HG02588 (cell line): ENCODE measurements at regions not wholly inside any gene's neighbourhood (a gene's known extent, or its start where the extent isn't known, plus 50 kb on each side); places are given as distances from the start of the nearest gene placed in this dataset.

Experiments used
- ATAC-seq: cut with Tn5 transposase; IDR thresholded peaks from one replicate; pipeline ENCODE4 v1.9.1; 2021; ENCODE audit warnings: mild to moderate bottlenecking, moderate library complexity; ENCODE audit not compliant: unreplicated experiment

DNA sequence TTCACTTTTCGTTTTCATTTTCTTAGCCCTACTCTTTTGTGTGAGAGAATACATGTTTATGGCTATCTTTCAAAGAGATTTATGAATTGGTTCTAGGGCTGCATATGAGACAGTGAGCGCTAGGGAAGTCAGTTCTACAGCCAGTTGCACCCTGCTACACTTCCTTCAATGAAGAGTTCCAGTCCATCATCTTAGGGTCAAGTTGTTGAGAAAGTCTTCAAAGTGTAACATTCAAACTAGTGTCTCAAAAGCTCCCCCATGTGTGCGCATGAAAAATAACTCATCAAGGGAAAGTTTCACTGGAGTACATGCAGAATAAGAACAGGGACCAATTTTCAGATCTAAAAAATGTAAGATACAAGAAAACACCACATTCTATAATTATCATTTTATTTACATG, 317.2 kb downstream of the DEPDC1B start:
- ATAC-seq: peak; percentile 45

DNA sequence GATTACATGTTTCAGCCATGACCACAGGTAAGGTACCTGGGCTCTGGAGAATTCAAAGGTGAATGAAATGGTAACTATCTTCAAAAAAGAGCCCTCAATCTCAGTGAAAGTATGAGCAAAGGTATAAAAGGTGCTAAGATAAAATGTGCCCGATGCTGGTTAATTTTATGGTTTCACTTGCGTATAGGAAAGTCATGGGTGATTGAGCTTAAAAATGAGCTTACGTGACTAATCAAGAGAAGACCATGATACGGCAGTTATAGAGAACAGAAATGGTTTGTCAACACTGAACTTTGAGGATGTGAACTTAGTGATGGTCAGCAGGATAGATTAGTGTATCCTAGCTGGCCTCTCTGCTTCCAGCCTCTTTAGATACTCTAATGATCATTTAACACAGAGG, 320.1 kb downstream of the DEPDC1B start:
- no peak for ATAC-seq

DNA sequence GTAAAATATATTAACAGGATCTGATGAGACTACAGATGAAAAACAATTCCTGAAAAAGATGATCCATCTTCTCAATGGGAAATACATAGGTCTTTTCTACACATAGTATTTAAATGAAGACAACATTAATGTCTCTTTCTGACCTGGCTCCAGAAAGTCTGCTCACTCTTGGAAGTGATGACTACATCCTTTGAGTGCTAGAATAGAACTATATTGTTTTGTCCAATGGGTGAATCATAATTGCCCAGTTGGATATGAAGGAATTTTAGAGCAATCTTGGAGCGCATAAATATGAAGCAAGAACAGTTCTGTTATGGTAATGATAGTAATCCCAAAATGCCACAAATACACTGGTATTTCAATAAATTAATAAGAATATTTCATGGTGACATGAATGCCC, 322.1 kb downstream of the DEPDC1B start:
- no peak for ATAC-seq

DNA sequence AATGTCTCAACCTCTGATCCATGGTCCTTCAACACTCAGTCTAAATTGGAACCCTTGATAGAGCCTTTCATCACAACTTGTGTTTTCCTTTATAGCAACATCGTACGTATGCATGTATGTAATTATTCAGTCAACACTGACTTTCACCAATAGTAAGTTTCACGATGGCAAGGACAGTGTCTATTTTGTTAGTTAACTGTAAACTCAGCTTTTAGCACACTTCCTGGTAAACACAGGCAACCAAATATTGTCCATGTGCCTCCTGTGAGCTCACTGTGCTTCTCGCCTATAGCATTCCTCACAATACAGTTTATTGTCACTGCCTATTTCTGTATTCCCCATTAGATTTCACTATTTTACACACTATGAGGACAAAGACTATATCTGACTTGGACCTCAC, 323.1 kb downstream of the DEPDC1B start:
- no peak for ATAC-seq

DNA sequence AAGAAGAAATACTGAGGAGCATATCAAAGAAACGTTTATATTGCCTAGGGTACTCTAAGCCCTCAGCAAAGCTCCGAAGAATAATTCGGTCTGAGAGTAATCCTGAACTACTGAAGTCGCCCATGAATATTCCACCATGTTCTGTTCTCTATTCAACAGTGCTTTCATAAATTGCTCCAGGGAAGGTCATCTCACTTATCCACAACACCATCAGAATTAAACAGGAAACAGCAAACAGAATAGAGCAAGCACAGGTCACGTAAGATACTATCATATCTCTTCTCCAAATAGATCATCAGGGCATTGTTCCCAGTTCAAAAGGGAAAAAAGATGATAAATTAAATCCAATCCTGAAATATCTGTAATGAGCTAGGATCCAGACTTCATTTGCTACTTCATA, 325.6 kb downstream of the DEPDC1B start:
- ATAC-seq: no peak

DNA sequence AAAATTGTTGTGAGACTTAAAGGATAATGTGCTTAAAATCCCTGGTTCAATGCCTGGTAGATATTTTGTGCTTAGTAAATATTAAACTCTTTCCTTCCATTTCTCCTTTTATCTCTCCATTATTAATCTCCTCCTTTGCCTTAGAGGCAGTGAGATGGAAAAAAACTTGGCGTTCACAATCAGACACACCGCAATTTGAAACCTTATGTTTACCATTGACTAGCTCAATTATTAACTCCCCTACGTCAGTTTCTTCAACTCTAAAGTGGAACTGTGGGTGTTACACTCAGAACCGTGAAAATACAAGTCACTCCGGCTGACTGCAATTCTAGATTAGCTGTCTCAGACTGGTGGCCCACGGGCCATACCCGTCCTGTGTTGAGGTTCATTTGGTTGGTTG, 327.2 kb downstream of the DEPDC1B start:
- no peak for ATAC-seq

DNA sequence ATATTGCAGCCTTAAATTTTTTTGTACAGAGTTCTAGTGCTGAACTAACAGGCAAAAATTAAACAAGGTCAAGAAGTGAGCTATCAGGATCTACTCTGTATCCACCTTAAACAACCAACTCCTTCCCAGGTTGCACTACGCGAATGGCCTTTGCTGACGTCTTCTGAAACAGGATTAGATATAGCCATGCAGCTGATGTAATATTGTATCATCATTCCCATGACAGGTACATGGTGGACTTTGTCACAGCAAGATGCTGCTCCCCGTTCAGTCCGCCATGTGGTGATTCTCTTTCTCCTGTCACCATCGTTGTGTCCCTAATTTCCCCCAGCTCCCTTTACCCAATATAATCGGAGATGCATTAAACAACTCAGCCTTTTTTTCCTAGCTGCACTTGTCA, 328.9 kb downstream of the DEPDC1B start:
- ATAC-seq: no peak

DNA sequence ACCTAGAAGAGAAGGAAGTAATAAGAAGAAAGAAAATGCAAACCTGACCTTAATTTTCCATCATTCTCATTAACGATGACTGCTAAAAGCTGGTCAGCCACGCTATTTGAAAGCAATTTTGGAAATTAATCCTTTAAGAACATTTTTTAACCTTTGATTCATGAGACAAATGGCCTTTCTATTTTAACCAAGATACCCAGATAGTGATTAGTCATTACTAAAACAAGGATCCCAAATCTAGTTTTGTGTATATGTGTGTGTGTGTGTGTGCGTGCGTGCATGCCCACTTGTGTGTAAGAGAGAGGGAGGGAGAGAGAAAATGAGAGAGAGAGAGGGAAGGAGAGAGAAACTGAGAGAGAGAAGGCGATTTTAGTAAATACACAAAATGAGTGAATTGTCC, 329.5 kb downstream of the DEPDC1B start:
- no peak for ATAC-seq

DNA sequence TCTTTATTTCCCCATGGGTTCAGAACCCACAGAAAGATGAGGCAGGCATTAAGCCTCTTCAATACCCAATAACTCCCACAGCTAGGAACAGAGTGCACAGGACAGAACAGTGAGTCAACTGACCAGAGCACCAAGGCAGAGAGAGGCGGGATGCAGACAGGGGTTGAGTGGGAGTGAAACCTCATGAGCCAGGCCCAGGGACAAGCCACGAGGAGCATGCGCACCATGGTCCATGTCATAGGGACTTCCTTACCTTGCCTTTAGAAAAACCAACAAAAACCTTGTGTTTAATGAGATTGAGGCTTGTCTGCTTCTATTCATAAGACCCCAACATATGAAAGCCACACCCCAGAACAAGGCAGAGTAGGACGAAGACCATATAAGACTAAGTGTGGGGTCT, 330.6 kb downstream of the DEPDC1B start:
- no peak for ATAC-seq

DNA sequence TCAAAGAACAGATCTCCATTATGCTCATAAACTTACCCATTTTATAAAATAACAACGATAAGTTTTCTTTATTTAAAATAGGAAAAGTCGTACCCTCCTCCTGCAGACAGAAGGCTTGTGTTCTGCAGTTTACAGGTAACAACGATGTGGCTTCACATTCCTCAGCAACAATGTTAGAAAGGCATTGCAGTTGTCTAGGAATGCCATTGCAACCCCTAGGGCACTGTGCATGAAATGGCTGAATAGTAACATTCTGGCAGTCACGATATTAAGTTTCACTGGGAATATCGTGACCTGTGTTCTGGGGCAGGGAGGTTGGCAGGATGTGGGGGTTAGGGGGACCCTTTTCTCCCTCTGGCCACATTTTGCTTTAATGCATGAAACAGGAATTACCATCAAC, 331.9 kb downstream of the DEPDC1B start:
- ATAC-seq: no peak

DNA sequence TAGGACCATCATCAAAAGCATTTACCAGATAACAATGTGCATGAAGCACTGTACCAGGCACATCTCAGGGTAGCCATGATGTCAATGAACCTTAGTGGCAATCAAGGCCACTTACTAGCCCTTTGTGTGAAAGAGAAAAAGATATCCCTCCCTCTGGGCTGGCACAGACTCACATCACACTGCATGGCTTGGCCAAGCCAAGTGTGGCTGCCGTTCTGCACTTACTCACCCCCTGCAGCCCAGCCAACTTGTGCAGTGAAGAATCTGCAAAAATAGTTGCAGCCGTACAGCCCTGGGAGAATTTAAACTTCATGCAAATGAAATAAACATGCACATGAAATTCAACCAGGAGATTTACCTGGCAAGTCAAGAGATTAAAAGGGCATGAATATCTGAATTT, 333.5 kb downstream of the DEPDC1B start:
- ATAC-seq: no peak

DNA sequence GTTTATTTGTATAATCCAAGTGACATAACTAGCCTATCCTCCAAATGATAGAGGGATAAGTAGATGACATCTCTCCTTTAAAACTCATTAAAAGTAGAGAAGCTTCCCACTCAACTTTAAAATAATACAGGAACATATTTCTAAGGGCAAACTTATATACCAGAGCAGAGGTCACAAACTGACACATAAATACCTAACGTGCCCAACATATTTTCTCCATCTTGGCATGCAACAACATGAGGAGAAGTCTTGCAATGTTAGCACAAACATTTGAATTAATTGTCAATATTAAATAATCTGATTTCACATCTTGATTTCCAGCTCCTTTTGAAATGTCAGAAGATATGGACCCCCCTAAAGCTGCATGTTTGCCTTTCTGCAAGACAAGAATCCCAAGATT, 335.0 kb downstream of the DEPDC1B start:
- no peak for ATAC-seq

DNA sequence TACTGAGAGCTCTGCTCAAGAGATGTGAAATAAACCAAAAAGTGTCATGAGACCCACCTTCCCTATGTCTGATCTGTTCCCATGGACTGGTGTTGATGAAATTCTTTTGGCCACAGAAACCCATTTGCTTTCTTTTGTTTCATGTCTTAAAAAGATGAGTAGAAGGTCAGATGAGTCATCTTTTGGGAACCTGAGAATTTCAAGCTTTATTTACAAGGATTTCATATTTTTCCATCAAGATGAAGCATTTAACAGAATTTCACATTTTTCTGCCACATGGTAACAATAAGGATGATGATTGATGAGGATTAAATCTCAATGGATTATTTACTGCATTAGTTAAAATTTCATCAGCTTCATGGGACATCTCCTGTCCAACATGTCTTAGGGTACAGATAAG, 337.8 kb downstream of the DEPDC1B start:
- no peak for ATAC-seq

DNA sequence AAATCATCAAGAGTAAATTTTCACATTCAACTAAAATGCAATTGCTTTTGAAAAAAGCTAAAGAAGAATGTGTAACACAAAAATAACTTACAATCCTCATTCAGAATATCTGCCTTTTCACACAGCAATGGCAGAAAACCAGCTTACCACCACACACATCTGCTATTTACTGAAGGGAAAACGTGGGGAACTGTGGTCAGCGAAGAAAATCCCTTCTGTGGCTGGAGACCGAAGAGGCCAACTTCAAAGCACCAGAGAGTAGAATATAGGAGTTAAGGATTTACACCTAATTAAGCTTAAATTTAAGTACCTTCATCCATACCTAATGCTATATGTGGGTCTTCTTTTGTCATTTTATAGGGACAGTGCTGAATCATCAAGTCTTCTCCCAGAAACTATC, 339.6 kb downstream of the DEPDC1B start:
- no peak for ATAC-seq

DNA sequence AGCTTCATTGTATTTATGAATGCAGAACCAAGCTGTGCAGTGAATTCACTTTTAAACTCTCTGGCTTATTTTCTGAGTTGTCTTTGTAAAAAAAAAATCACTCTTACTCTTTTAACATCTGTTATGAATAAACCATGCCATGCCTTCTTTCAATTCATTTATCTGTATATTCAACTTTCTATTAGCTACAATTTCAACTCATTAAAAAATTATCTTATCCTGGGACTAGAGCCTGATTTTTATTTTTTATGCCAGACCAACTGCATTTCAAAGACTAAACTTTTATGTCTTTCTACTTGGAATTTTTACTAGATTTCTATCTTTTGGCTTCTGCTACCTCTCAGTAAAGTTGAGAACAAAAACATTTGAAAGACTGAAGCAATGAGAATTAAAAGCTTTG, 342.7 kb downstream of the DEPDC1B start:
- ATAC-seq: no peak

DNA sequence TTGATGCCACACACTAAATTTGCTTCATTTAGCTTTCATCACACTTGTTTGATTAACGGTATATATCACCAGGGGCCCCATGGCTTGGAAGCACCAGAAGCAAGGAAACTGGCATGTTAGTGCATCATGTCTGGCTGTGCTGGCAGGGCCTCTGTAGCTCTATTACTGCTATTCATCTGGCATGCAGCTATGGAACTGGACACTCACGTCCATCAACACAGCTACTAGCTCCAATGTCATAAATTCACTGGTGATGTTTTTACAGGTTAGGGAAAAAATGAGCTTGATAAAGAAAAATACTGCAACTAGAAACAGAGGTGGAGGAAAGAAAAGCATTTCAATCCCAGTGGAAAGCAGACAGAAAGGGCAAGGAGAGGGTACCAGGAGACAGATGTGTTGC, 343.2 kb downstream of the DEPDC1B start:
- ATAC-seq: no peak

DNA sequence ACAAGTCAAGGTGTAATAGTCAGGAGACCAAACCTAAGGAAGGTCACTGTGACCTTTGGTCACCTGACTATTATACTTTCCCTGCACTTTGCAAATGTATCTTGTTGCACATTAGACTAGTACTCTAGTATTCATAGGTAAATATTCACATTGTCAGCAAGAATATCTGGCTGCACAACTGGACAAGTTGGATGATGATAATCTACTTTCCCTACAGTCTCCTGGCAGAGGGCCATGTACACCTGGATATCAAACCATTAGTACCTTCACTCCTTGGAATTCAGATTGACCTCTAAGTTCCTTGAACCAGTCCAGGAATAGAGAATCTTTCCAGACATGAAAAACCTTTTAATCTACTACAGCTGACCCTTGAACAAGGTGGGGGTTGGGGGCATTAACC, 344.8 kb downstream of the DEPDC1B start:
- no peak for ATAC-seq

DNA sequence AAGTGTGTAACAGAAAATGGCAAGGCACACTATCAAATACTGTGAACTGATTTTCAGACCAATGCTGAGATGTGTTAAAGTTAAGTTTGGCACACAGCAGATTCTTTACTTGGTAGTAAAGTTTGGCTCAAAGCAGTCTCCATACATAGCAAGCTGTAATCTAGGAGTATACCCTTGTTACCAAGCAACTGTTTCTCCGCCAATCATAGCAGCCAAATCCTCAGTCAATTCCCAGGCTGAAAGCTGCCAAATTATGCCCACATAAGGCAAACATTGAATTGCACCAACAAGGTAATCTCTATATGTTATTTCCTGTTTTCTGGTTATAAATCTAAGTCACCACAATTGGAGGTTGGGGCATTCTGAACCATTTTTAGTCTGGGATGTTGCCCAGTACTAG, 345.7 kb downstream of the DEPDC1B start:
- no peak for ATAC-seq

DNA sequence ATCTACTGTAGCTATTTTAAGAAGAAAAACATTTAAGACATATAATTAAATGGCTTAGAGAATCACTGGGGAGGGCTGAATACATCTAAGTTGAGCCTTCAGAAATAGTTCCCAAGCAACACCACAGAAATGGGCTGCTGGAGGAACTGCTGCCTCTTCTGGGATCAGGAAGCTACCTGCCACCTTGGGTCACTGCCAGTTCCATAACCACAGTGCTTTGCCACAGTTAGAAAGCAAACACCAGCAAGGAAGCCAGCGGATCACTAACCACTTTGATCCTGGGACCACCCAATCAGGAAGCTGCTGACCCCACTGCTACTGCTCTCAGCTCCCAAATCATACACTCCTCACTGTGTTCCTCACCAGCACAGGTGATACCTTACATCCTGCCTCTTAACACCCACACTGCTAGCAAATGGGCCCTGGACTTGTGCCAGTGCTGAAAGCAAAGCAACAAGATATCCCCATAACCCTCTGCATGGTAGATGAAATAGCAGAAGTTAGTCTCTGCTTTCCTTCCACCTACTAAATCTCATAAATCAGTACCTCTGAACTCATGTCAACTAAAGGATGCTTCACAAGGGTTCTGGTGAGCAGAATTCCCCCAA, 346.9 kb downstream of the DEPDC1B start:
- ATAC-seq: no peak

DNA sequence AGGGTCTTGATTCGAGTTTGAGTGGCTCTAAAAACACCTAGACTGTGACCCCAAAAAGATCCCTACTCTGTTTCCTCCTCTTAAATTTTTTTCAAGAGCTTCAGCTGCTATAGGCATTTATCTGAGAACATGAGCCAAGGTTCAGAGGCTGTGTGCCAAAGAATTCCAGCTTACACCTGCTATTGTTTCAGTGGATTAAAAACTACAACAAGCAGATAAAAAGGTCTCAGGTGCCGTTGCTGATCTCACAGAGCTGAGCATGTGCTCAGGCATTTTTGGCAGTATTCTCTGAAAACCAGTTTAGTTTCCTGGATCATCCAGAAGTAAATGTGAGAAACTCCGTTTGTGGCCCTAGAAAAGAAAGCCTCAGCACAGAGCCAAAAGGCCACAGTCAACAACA, 349.2 kb downstream of the DEPDC1B start:
- no peak for ATAC-seq

DNA sequence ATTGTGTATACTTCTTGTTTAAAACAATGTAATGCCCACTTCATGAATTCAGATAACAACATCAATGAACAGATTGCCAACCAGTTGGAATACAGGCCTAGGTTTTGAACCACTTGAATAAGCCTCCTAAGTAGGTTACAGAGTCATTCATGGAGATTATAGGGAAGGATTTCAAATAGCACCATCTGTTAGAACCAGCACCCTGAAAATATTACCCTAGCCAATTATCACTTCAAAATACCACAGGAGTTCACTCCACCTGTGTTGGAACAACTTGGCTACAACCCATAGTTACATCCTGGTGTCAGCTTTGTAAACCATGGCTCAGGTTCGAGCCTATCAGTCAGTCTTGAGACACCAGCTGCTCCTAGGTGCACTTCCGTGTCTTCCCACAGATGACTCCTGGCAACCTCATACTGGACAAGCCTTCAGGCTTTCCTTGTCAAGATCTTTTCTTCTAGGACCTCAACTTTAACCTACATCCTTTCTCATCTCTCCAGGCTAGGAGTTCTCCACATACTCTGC, 350.0 kb downstream of the DEPDC1B start:
- no peak for ATAC-seq

DNA sequence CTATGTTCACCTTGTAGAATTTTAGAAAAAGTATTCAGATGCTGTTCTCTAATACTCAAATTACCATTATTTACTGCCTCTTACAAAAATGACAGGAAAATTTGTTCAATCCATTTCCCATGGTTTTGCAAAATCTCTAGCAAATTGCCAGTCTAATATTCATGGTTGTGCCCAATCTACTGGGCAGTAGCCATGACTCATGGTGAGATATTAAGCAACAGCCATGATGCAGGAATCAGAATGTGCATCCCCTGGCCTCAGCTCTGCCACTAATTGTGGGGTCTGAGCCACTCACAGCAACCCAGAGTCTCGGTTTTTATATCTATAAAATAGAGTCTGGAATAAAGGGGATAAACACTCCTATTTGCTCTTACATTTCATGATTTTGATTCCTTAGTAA, 353.6 kb downstream of the DEPDC1B start:
- ATAC-seq: no peak

DNA sequence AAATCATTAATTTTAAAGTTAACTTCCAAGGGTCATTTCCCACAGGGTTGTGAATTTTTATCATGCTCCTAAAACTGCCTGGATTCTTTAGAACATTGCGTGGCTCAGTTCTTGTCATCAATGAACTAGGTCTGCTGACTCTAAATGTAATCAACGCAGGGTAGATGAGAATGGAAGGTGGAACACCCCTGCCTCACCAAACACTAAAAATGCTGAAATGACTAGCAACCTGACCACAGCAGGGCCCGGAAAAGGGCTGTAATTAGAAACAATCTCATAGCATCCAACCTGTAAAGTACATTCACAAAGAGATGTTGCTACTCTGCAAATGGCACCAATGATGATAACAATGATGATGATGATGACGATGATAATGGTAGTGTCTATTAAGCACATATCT, 356.9 kb downstream of the DEPDC1B start:
- no peak for ATAC-seq
